Coronary artery (tissue), 2 donors: ENCODE measurements at regions not wholly inside any gene's neighbourhood (a gene's known extent, or its start where the extent isn't known, plus 50 kb on each side); places are given as distances from the start of the nearest gene placed in this dataset.

ENCODE experiments used
- DNase-seq: peaks from one replicate; pipeline ENCODE4 v3.0.0-alpha.2; 2017; ENCODE audit warnings: low spot score
- H3K27ac ChIP-seq, 2 donors: fragments of 200-600 bp; sonication (generic); one replicate each; pipeline ENCODE4 v1.5.1; 2016 to 2019
- H3K4me3 ChIP-seq: fragments of 200-600 bp; sonication (generic); 2 replicates; pipeline ENCODE4 v1.5.1; 2016; ENCODE audit warnings: mild to moderate bottlenecking, moderate library complexity
- TF ChIP-seq, protein P1 (sequence below): fragments of 200-600 bp; sonication (generic); IDR thresholded peaks from one replicate; pipeline ENCODE4 v1.5.1; 2019; ENCODE audit warnings: antibody characterized with exemption

DNA sequence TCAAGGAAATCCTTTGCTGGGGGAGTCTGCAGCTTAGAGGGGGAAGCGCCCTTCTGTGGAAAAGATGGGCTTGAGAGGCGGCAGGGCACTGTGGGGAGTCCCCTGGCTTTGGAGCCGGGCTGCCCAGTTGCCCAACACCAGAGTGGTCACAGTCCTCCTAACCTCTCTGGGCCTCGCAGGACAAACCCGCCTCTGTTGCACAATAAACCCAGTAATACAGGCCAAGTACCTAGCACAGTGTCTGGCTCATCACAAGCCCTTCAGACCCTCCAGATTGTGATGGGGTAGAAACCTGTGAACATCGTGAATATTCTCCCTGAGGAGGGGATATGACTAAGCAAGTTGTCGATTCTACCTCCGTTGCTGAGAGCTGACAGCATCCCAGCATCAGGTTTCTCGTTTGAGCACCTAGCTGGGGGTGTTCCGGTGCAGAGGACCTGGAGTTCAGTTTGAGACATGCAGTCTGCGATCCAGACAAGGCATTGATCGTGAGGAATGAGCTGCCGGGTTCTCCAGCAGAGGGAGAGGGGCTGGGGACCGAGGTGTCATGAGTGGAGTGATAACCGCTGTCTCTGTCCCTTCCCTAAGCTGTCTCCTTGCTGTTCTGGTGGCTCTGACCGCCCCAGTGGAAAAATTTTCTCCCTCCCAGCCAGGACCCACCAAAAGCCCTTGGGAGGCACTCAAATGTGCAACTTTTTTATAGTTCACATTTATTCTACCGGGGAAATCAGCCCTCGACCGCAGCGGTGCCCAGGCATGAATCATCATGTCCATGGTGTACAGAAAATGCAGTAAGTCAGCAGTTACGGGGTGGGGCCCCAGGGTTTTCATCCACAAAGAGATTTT lies 161.9 kb downstream of the WSCD1 start:
- Histone ChIP-seq H3K4me3 (no peak overlapping the region), H3K27ac (no peak overlapping the region)
- TF ChIP-seq, protein P1, sequence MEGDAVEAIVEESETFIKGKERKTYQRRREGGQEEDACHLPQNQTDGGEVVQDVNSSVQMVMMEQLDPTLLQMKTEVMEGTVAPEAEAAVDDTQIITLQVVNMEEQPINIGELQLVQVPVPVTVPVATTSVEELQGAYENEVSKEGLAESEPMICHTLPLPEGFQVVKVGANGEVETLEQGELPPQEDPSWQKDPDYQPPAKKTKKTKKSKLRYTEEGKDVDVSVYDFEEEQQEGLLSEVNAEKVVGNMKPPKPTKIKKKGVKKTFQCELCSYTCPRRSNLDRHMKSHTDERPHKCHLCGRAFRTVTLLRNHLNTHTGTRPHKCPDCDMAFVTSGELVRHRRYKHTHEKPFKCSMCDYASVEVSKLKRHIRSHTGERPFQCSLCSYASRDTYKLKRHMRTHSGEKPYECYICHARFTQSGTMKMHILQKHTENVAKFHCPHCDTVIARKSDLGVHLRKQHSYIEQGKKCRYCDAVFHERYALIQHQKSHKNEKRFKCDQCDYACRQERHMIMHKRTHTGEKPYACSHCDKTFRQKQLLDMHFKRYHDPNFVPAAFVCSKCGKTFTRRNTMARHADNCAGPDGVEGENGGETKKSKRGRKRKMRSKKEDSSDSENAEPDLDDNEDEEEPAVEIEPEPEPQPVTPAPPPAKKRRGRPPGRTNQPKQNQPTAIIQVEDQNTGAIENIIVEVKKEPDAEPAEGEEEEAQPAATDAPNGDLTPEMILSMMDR, result no peak
- DNase-seq, result peak; percentile 50

DNA sequence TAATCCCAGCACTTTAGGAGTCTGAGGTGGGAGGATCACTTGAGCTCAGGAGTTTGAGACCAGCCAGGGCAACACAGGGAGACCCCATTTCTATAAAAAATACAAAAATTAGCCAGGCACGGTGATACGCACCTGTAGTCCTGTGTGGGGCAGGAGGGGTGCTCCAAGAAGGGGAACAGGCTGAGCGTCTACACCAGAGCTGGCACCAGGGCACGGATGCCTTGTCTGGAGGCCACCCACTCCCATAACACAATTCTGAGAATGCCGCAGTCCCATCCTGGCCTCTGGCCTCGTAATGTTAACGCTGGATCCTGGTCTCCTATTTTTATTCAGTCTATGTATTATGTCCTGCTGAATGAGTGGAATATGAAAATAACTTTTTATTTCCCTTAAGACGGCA lies 161.3 kb downstream of the WSCD1 start:
- no peak for DNase-seq
- Histone ChIP-seq H3K4me3 (no peak overlapping the region), H3K27ac (no peak overlapping the region)
- TF ChIP-seq, protein P1, result no peak

DNA sequence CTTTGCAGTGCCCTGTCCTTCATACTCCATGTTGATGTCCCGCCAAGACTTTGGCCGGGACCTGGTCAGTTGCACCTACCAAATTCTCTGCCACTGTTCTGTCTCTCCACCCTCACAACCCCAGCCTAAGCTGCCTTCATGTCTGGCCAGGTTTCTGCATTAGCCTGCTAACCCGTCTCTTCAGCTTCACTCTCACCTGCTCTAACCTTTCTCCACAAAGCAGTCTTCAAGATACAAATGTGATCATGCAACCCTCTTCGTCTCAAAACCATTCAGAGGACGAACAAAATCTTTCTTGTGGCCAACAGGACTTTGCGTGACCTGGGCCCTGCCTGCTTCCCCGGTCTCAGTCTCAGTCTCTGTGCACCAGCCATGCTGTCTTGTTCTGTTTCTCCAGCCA lies 148.2 kb downstream of the WSCD1 start:
- DNase-seq, result no peak
- H3K27ac ChIP-seq, result no peak overlapping the region
- TF ChIP-seq, protein P1, result no peak
- H3K4me3 ChIP-seq, result no peak overlapping the region

DNA sequence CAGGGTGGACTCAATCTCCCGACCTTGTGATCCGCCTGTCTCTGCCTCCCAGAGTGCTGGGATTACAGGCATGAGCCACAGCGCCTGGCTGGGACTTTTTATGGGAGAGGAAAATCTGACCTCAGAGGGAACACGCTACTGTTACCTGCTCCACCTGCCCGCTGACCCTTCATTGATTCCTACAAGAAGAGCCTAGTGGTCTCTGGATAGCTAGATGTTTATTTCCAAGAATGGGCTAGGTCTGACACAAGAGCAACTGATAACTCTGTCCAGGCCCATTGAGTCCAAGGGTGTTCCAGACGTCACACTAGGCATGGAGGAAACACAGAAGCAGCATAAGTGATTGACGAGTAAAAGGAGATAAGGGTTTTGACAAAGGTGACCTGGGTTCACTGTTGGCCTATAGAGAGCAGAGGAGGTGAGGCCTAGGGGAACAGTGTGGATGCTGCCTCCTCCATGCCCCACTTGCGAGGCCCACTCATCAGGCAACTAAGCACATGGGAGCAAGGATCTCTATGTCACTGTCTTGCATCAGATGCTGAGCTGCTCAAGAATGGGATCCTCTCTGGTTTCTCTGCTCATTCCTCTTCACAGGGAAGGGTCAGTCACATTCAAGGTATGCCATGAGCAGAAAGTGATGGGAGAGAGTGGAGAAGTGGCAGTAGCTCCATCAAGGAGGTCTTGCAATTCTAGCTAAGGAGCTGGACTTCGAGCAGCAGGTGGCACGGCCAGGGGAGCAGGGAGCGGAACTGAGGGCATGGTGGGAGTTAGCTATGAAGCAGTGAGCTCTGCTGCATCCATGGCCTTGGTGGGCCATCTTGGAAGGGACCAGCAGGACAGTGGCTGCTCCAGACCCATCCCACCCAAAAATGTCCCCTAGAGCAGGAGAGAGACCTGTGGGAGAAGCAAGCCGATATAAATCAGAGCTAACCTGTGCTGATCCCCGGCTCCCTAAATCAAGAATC lies 145.2 kb downstream of the WSCD1 start:
- TF ChIP-seq, protein P1, result no peak
- no peak overlapping the region for H3K27ac ChIP-seq
- no peak overlapping the region for H3K4me3 ChIP-seq
- no peak for DNase-seq

DNA sequence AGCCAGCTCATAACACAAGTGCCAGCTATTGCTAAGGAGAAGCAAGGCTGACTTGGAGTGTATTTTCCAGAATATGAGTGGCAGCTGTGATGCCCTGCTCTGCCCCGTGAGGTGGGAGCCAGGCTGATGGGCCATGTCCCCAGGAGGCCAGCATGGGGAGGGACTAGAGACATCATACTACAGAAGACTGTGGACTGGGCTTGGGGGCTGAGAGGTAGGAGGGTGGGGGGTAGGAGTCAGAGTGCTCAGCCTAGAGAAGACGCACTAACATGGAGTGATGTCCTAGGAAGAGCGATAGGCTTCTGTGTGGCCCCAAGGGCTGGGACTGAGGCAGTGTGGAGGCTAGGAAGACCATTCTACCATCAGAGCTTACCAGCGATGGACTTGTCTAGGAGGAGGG lies 143.7 kb downstream of the WSCD1 start:
- Histone ChIP-seq H3K4me3 (no peak overlapping the region), H3K27ac (no peak overlapping the region)
- DNase-seq, result no peak
- TF ChIP-seq, protein P1, result no peak

DNA sequence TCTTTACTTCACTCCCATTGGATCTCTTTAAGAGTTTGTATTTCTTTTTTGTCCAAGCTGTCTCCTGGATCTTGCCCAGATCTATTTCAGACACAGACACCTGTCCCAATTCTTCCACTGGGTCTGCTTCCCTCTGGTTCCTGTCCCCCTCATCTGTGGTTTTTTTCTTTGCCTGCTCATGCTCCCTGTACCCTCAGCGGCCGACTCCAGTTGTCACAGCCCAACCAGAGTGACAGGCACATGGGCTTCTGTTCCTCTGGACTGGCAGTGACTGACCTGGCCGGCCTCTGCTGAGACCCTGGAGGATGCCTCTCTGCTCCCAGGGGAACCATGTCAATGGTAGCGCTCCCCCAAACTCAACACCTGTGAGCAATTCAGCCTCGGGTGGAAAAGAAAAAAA lies 142.6 kb downstream of the WSCD1 start:
- DNase-seq, result no peak
- H3K4me3 ChIP-seq, result no peak overlapping the region
- H3K27ac ChIP-seq, result no peak overlapping the region
- TF ChIP-seq, protein P1, result no peak
